Ovary (tissue), 3 donors: ENCODE measurements at regions not wholly inside any gene's neighbourhood (a gene's known extent, or its start where the extent isn't known, plus 50 kb on each side); places are given as distances from the start of the nearest gene placed in this dataset.

ENCODE experiments used
- POLR2A ChIP-seq: fragments of 450-650 bp; IDR thresholded peaks from one replicate; pipeline ENCODE4 v1.6.1; 2017; ENCODE audit warnings: antibody characterized with exemption, mild to moderate bottlenecking, moderate library complexity
- TF ChIP-seq, protein P1 (sequence below), 3 donors: fragments of 450-650 bp in 2 of 3; fragments of 200-600 bp in 1 of 3; IDR thresholded peaks; one replicate each; pipeline versions ENCODE4 v1.5.1 to v1.8.0; 2016 to 2022; ENCODE audit warnings: antibody characterized with exemption in 3 of 3, mild to moderate bottlenecking in 1 of 3
- donor health status: DM: no; HTN: no; CAD: no.

- TF ChIP-seq, protein P1, sequence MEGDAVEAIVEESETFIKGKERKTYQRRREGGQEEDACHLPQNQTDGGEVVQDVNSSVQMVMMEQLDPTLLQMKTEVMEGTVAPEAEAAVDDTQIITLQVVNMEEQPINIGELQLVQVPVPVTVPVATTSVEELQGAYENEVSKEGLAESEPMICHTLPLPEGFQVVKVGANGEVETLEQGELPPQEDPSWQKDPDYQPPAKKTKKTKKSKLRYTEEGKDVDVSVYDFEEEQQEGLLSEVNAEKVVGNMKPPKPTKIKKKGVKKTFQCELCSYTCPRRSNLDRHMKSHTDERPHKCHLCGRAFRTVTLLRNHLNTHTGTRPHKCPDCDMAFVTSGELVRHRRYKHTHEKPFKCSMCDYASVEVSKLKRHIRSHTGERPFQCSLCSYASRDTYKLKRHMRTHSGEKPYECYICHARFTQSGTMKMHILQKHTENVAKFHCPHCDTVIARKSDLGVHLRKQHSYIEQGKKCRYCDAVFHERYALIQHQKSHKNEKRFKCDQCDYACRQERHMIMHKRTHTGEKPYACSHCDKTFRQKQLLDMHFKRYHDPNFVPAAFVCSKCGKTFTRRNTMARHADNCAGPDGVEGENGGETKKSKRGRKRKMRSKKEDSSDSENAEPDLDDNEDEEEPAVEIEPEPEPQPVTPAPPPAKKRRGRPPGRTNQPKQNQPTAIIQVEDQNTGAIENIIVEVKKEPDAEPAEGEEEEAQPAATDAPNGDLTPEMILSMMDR (IDR thresholded peaks at IDR 0.05): no peak
- TF ChIP-seq POLR2A: no peak
Measured at GRCh38 chr3:117305681-117306080, 596.1 kb downstream of the TUSC7 start.
